HEK293 (cell line): ENCODE measurements at regions not wholly inside any gene's neighbourhood (a gene's known extent, or its start where the extent isn't known, plus 50 kb on each side); places are given as distances from the start of the nearest gene placed in this dataset.

Experiments
- CTCF ChIA-PET: fragments of 350-600 bp; formaldehyde crosslinking; extraction: SDS; loops from one replicate; lab custom pipeline; 2021; ENCODE audit warnings: antibody characterized with exemption; lab: Yijun Ruan, JAX
- POLR2A ChIA-PET: fragments of 300-600 bp; formaldehyde crosslinking; extraction: SDS; loops from one replicate; lab custom pipeline; 2020; ENCODE audit warnings: antibody characterized with exemption, inconsistent platforms; lab: Yijun Ruan, JAX
- H3K27ac ChIP-seq: fragments of 200-500 bp; sonication (Bioruptor generic); 2 replicates; pipeline ENCODE4 v1.5.1; 2014; ENCODE audit warnings: low read depth, low read length, control low read depth, inconsistent platforms; ENCODE audit errors: extremely low read depth
- H3K36me3 ChIP-seq, 2 experiments: fragments of 200-500 bp in 1 of 2; sonication (Bioruptor generic) in 1 of 2; 1 replicate in 1 of 2; 2 replicates in 1 of 2; pipeline ENCODE4 v1.5.1; 2014 to 2017; ENCODE audit warnings: inconsistent platforms in 2 of 2, low read length in 2 of 2; ENCODE audit not compliant: control insufficient read depth in 2 of 2, insufficient read depth in 1 of 2
- H3K4me1 ChIP-seq: fragments of 200-500 bp; sonication (Bioruptor generic); 2 replicates; pipeline ENCODE4 v1.5.1; 2014; ENCODE audit warnings: mild to moderate bottlenecking, low read length, inconsistent platforms; ENCODE audit not compliant: control insufficient read depth, insufficient read depth
- H3K4me3 ChIP-seq: 2 replicates; pipeline ENCODE4 v1.5.1; 2011; ENCODE audit warnings: low read depth, mild to moderate bottlenecking, control low read depth, low read length, moderate library complexity
- H3K9me3 ChIP-seq: fragments of 200-500 bp; sonication (Bioruptor generic); 2 replicates; pipeline ENCODE4 v1.5.1; 2014; ENCODE audit warnings: low read depth, low read length, inconsistent platforms; ENCODE audit not compliant: control insufficient read depth, insufficient read depth
- BCL11A ChIP-seq: fragments of 450-650 bp; formaldehyde crosslinking; IDR thresholded peaks from 2 replicates; pipeline ENCODE4 v1.5.1; 2016; ENCODE audit warnings: low read depth, missing biosample characterization, missing genetic modification characterization
- HOXC10 ChIP-seq: sonication (generic); formaldehyde crosslinking; IDR thresholded peaks from 2 replicates; pipeline ENCODE4 v1.8.1; 2023; ENCODE audit warnings: mild to moderate bottlenecking, missing genetic modification reagents
- HOXD13 ChIP-seq: sonication (generic); formaldehyde crosslinking; IDR thresholded peaks from 2 replicates; pipeline ENCODE4 v1.8.0; 2022; ENCODE audit warnings: missing genetic modification reagents, borderline replicate concordance
- KLF8 ChIP-seq: fragments of 450-650 bp; formaldehyde crosslinking; IDR thresholded peaks from 2 replicates; pipeline ENCODE4 v1.5.1; 2016; ENCODE audit warnings: missing biosample characterization, missing genetic modification characterization
- TSHZ1 ChIP-seq: fragments of 450-650 bp; formaldehyde crosslinking; IDR thresholded peaks from 2 replicates; pipeline ENCODE4 v1.5.1; 2016; ENCODE audit warnings: missing biosample characterization, missing genetic modification characterization, borderline replicate concordance
- ZFHX2 ChIP-seq: fragments of 450-650 bp; formaldehyde crosslinking; conservative IDR thresholded peaks from 2 replicates; pipeline ENCODE4 v1.5.1; 2016; ENCODE audit warnings: missing biosample characterization, missing genetic modification characterization
- ZFP37 ChIP-seq: fragments of 450-650 bp; formaldehyde crosslinking; IDR thresholded peaks from 2 replicates; pipeline ENCODE4 v1.5.1; 2016; ENCODE audit warnings: missing biosample characterization, missing genetic modification characterization
- ZFP41 ChIP-seq: fragments of 450-650 bp; formaldehyde crosslinking; IDR thresholded peaks from 2 replicates; pipeline ENCODE4 v1.5.1; 2016; ENCODE audit warnings: missing biosample characterization, missing genetic modification characterization, borderline replicate concordance
- ZIC2 ChIP-seq: fragments of 450-650 bp; formaldehyde crosslinking; IDR thresholded peaks from 2 replicates; pipeline ENCODE4 v1.5.1; 2016; ENCODE audit warnings: missing biosample characterization, missing genetic modification characterization
- ZNF121 ChIP-seq: fragments of 450-650 bp; formaldehyde crosslinking; IDR thresholded peaks from 2 replicates; pipeline ENCODE4 v1.5.1; 2016; ENCODE audit warnings: missing biosample characterization, missing genetic modification characterization
- ZNF221 ChIP-seq: fragments of 450-650 bp; formaldehyde crosslinking; IDR thresholded peaks from 2 replicates; pipeline ENCODE4 v1.5.1; 2017; ENCODE audit warnings: missing biosample characterization, missing genetic modification characterization, borderline replicate concordance
- ZNF302 ChIP-seq: fragments of 450-650 bp; formaldehyde crosslinking; IDR thresholded peaks from 2 replicates; pipeline ENCODE4 v1.5.1; 2016; ENCODE audit warnings: missing biosample characterization, missing genetic modification characterization, low read depth
- ZNF37A ChIP-seq: fragments of 450-650 bp; IDR thresholded peaks from 2 replicates; pipeline ENCODE4 v1.5.1; 2018; ENCODE audit warnings: missing biosample characterization, missing genetic modification characterization
- ZNF473 ChIP-seq: fragments of 450-650 bp; formaldehyde crosslinking; IDR thresholded peaks from 2 replicates; pipeline ENCODE4 v1.5.1; 2017; ENCODE audit warnings: missing biosample characterization, missing genetic modification characterization
- ZNF501 ChIP-seq: fragments of 450-650 bp; formaldehyde crosslinking; IDR thresholded peaks from 2 replicates; pipeline ENCODE4 v1.5.1; 2016; ENCODE audit warnings: missing biosample characterization, missing genetic modification characterization
- ZNF510 ChIP-seq: fragments of 450-650 bp; formaldehyde crosslinking; IDR thresholded peaks from 2 replicates; pipeline ENCODE4 v1.5.1; 2018; ENCODE audit warnings: mild to moderate bottlenecking, missing genetic modification characterization, missing biosample characterization; ENCODE audit not compliant: insufficient replicate concordance
- ZNF514 ChIP-seq: fragments of 450-650 bp; formaldehyde crosslinking; IDR thresholded peaks from 2 replicates; pipeline ENCODE4 v1.5.1; 2016; ENCODE audit warnings: missing biosample characterization, missing genetic modification characterization
- ZNF558 ChIP-seq: fragments of 450-650 bp; formaldehyde crosslinking; IDR thresholded peaks from 2 replicates; pipeline ENCODE4 v1.5.1; 2016; ENCODE audit warnings: missing biosample characterization, missing genetic modification characterization
- ZNF623 ChIP-seq: fragments of 450-650 bp; formaldehyde crosslinking; IDR thresholded peaks from 2 replicates; pipeline ENCODE4 v1.5.1; 2016; ENCODE audit warnings: missing biosample characterization, missing genetic modification characterization
- ZNF707 ChIP-seq: fragments of 450-650 bp; formaldehyde crosslinking; IDR thresholded peaks from 2 replicates; pipeline ENCODE4 v1.5.1; 2016; ENCODE audit warnings: missing biosample characterization, missing genetic modification characterization
- TF ChIP-seq, protein P1 (sequence below): fragments of 450-650 bp; formaldehyde crosslinking; IDR thresholded peaks from 2 replicates; pipeline ENCODE4 v1.5.1; 2016; ENCODE audit warnings: missing biosample characterization, missing genetic modification characterization
- TF ChIP-seq, protein P2 (sequence below): fragments of 450-650 bp; formaldehyde crosslinking; IDR thresholded peaks from 2 replicates; pipeline ENCODE4 v1.5.1; 2016; ENCODE audit warnings: missing biosample characterization, missing genetic modification characterization
- TF ChIP-seq, protein P3 (sequence below): fragments of 450-650 bp; formaldehyde crosslinking; IDR thresholded peaks from 2 replicates; pipeline ENCODE4 v1.5.1; 2016; ENCODE audit warnings: missing biosample characterization, missing genetic modification characterization

DNA sequence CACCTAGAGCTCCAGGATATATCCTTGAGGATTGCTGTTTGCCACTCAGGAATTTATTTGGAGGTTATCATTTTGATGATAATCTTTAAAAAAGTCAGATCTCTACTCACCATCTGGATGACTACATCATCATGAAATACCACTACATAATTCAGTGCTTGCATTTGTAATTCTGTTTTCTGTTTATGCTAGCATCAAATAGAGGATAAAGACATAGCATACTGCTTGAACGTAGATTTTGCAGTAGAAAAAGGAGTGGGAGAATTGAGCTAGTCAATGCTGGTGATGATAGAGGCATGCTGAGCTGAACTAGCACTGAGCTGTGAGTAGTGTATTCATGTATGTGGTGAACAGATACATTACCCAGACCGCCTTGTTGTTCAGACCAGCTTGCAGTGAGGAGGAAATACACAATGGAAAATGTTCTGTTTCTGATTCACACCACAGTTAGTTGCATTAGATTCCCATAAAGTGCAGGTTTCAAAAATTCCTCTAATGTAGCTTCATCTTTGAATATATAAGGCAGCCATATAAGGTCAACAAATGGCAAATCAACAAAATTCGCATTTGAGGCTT is 68.8 kb upstream of the CDC42EP3 start (continued):
- TF ChIP-seq TSHZ1 (no peak), ZFP37 (tag by site-specific recombination) (no peak), ZNF707 (tag by site-specific recombination) (no peak), HOXC10 (CRISPR knock-in tag) (no peak), BCL11A (no peak)
- TF ChIP-seq, protein P1, sequence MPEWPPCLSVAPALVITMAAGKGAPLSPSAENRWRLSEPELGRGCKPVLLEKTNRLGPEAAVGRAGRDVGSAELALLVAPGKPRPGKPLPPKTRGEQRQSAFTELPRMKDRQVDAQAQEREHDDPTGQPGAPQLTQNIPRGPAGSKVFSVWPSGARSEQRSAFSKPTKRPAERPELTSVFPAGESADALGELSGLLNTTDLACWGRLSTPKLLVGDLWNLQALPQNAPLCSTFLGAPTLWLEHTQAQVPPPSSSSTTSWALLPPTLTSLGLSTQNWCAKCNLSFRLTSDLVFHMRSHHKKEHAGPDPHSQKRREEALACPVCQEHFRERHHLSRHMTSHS: no peak
- TF ChIP-seq, protein P2, sequence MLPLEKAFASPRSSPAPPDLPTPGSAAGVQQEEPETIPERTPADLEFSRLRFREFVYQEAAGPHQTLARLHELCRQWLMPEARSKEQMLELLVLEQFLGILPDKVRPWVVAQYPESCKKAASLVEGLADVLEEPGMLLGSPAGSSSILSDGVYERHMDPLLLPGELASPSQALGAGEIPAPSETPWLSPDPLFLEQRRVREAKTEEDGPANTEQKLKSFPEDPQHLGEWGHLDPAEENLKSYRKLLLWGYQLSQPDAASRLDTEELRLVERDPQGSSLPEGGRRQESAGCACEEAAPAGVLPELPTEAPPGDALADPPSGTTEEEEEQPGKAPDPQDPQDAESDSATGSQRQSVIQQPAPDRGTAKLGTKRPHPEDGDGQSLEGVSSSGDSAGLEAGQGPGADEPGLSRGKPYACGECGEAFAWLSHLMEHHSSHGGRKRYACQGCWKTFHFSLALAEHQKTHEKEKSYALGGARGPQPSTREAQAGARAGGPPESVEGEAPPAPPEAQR: no peak

DNA sequence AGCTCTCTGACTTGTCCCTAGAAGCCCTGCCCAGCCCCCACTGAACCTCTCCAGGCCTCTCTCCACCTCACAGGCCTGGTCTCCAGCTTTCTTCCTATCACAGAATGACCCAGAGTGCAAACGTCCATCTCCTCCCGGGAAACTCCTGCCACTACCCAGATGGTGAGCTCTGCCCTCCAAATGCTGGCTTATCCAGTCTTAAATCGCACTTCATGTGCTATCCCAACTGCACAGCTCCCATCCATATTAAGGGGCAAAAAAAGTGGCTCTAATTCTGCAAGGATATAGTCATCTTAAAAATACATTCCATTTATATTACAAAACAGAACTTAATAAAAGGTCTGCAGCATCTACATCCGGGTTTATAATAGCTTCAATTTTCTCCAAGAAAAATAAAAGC is 70.8 kb upstream of the CDC42EP3 start:
- TF ChIP-seq ZNF37A (tag by site-specific recombination) (no peak), ZNF473 (tag by site-specific recombination) (no peak), ZNF121 (no peak), ZNF501 (no peak), ZNF510 (no peak), ZFP41 (tag by site-specific recombination) (no peak), KLF8 (tag by site-specific recombination) (no peak), ZNF221 (tag by site-specific recombination) (no peak), ZFHX2 (no peak), ZNF514 (tag by site-specific recombination) (no peak), HOXD13 (CRISPR knock-in tag) (no peak), ZNF623 (tag by site-specific recombination) (no peak), ZIC2 (tag by site-specific recombination) (no peak), ZNF558 (tag by site-specific recombination) (no peak), ZNF302 (no peak)
- TF ChIP-seq, protein P3, sequence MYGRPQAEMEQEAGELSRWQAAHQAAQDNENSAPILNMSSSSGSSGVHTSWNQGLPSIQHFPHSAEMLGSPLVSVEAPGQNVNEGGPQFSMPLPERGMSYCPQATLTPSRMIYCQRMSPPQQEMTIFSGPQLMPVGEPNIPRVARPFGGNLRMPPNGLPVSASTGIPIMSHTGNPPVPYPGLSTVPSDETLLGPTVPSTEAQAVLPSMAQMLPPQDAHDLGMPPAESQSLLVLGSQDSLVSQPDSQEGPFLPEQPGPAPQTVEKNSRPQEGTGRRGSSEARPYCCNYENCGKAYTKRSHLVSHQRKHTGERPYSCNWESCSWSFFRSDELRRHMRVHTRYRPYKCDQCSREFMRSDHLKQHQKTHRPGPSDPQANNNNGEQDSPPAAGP (tag by site-specific recombination): no peak
- ChIA-PET CTCF (interaction anchor here (0.6 to 1.3 kb wide), 2 partner anchors 17 to 135 kb away, joined by 3 to 5 read pairs; no protein-coding TSS in a partner anchor), POLR2A (no interaction called here)
- Histone ChIP-seq H3K4me3 (no peak overlapping the region), H3K36me3 (no peaks in the 10 kb centered on the region), H3K27ac (no peak overlapping the region), H3K4me1 (no peaks in the 10 kb centered on the region), H3K9me3 (no peaks in the 10 kb centered on the region)
